ENCODE measurements at regions not wholly inside any gene's neighbourhood (a gene's known extent, or its start where the extent isn't known, plus 50 kb on each side); places are given as distances from the start of the nearest gene placed in this dataset.

DNA sequence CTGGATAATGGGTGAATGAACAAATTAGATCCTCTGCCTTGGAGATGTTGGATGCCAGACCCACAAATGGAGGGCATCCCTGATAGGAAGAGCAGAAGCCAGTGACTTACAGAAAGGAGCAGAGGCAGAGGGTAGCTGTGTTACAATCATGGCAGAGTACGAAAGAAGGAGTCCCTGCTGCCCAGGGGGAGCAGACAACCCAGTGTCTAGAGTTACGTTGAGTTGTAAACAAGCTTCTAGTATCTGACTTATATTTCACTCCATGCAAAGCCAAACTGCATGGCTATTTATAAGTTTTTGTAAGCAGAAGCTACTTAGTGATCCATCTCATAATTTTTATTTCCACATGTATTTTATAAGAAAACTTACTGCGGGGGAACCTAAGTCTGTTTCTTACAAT is 56.2 kb upstream of the A1CF start:
- POLR2A ChIA-PET = no interaction called here
- no peak overlapping the region for H3K4me2 ChIP-seq
- no peak for DNase-seq (ENCODE audit: low read depth in 1 of 2, low spot score in 1 of 2)
- H3K9me3 ChIP-seq = no peaks in the 10 kb centered on the region
- WGBS (ENCODE audit: missing lambda C conversion rate) = 9% methylated on average over 3 of the region's 3 CpGs
- H3K4me3 ChIP-seq = no peak overlapping the region
- CTCF ChIA-PET = interaction anchor here (0.5 kb wide), 1 partner anchor 1019 kb away, joined by 3 read pairs; no protein-coding TSS in a partner anchor
- H3K4me1 ChIP-seq = no peaks in the 10 kb centered on the region
- ATAC-seq = no peak
- FAIRE-seq = no peak
- no peak overlapping the region for H3K27ac ChIP-seq
- TF ChIP-seq HEYL (CRISPR knock-in tag; IDR thresholded peaks at IDR 0.05) (no peak), NPAS2 (CRISPR knock-in tag; IDR thresholded peaks at IDR 0.05; ENCODE audit: borderline replicate concordance) (no peak), CBX2 (IDR thresholded peaks at IDR 0.05; ENCODE audit: borderline replicate concordance, low read depth) (no peak)

DNA sequence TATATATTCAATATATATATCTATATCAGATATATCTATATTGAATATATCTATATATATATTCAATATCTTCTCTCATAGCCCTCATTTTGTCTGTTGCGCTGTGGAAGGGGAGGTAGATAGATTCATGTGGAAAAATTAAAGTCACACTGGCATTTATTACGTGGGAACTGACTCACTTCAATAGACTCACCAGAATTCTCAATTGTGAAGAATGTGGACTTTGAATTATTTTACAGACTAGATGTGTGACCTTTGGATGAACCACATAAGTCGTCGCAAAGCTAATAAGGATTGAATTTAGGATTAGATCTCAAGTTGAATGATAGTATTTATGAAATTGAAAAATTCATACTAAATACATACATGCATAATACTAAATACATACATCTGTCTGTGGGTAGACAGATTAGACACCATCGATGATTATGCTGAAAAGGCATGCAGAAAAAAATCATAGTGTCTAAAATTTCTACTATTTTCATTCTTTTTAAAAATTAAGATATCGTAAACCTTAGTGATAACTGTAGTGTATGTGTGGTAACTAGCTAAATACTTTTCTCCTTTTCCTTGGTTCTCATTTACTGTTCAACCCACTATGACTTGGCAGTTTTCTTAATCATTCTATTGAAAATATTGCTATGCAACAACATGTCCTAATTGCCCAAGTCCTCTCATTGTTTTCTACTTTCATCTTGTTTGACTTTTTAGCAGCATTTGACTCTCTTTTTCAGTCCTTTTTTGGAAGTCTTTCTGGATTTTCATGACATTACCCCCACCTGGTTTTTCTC is 61.8 kb upstream of the A1CF start:
- ChIA-PET POLR2A (no interaction called here), CTCF (no interaction called here)
- DNase-seq (ENCODE audit: low read depth in 1 of 2, low spot score in 1 of 2) = no peak
- WGBS (ENCODE audit: missing lambda C conversion rate) = 35% methylated on average over 6 of the region's 6 CpGs
- no peaks in the 10 kb centered on the region for H3K4me1 ChIP-seq
- no peak overlapping the region for H3K27ac ChIP-seq
- ATAC-seq = no peak
- TF ChIP-seq RAD21 (conservative IDR thresholded peaks at IDR 0.05 in 1 of 2, IDR thresholded peaks at IDR 0.05 in 1 of 2) = no peak
- no peak for TF ChIP-seq CHD2 (IDR thresholded peaks at IDR 0.05; ENCODE audit: low read length, partially characterized antibody)
- TF ChIP-seq CBX8 (IDR thresholded peaks at IDR 0.05) = no peak
- TF ChIP-seq HDAC2 (IDR thresholded peaks at IDR 0.05) = no peak
- TF ChIP-seq, protein P1, sequence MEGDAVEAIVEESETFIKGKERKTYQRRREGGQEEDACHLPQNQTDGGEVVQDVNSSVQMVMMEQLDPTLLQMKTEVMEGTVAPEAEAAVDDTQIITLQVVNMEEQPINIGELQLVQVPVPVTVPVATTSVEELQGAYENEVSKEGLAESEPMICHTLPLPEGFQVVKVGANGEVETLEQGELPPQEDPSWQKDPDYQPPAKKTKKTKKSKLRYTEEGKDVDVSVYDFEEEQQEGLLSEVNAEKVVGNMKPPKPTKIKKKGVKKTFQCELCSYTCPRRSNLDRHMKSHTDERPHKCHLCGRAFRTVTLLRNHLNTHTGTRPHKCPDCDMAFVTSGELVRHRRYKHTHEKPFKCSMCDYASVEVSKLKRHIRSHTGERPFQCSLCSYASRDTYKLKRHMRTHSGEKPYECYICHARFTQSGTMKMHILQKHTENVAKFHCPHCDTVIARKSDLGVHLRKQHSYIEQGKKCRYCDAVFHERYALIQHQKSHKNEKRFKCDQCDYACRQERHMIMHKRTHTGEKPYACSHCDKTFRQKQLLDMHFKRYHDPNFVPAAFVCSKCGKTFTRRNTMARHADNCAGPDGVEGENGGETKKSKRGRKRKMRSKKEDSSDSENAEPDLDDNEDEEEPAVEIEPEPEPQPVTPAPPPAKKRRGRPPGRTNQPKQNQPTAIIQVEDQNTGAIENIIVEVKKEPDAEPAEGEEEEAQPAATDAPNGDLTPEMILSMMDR (IDR thresholded peaks at IDR 0.05) = no peak
- TF ChIP-seq MAZ (IDR thresholded peaks at IDR 0.05; ENCODE audit: borderline replicate concordance, low read depth, low read length) = no peak
- no peak for TF ChIP-seq RNF2 (IDR thresholded peaks at IDR 0.05; ENCODE audit: borderline replicate concordance, low read depth)
- peak; percentile 23 for TF ChIP-seq MAFK (IDR thresholded peaks at IDR 0.05; ENCODE audit: partially characterized antibody)
- FAIRE-seq = no peak
- H3K4me3 ChIP-seq = no peak overlapping the region
- no peaks in the 10 kb centered on the region for H3K9me3 ChIP-seq
- no peak overlapping the region for H3K4me2 ChIP-seq

DNA sequence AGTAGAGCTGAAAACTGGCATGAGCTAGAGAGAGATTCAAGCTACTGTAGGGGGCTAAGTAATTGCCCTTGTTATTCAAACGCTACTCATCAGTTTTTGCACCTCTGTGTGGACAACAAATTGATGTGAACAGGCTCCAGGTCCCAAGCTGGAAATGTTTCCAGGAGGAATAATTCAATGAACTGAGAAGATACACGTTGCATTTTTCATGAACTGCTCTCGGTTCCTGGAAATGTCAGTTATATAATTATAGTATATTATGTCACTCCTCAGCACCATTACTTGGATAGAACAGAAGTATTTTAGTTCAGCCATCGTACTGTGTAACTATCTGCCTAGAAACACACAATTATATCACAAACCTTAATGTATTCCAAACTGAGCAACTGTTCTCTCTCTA is 65.9 kb upstream of the A1CF start:
- DNase-seq (ENCODE audit: low read depth in 1 of 2, low spot score in 1 of 2) (no peak), ATAC-seq (no peak)
- CTCF ChIA-PET = interaction anchor here (1.5 kb wide), 2 partner anchors 11 to 15 kb away, joined by 4 read pairs; no protein-coding TSS in a partner anchor

DNA sequence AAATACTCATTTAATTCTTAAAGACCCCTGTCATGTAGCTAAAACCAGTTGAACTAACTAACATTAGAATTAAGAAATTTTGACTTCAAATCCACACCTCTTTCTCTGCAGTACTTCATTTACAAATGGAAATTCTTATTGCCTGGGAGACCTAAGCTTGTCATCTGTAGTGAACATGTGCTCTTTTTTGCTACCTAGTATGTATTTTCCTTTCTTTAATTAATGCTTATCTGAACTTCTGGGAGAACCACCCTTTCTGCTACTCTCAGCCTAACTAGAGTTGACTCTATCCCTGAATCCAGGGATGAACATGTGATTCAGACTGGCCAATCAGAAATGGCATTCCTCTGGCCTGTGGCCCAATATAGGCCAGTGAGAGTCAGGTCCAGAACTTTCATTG is 75.9 kb upstream of the A1CF start:
- no peak for FAIRE-seq
- TF ChIP-seq NFE2L2 (conservative IDR thresholded peaks at IDR 0.05; ENCODE audit: low read length) (no peak), GATA3 (IDR thresholded peaks at IDR 0.05; ENCODE audit: borderline replicate concordance) (no peak), POLR2AphosphoS2 (conservative IDR thresholded peaks at IDR 0.05; ENCODE audit: low read length) (no peak), RARB (CRISPR knock-in tag; IDR thresholded peaks at IDR 0.05) (no peak), RFX5 (IDR thresholded peaks at IDR 0.05) (no peak), HDAC2 (IDR thresholded peaks at IDR 0.05) (no peak), PHF8 (IDR thresholded peaks at IDR 0.05; ENCODE audit: borderline replicate concordance, low read depth) (no peak), HOXB13 (CRISPR knock-in tag; IDR thresholded peaks at IDR 0.05; ENCODE audit: low read depth) (no peak), ZSCAN20 (CRISPR knock-in tag; IDR thresholded peaks at IDR 0.05) (no peak), HEYL (CRISPR knock-in tag; IDR thresholded peaks at IDR 0.05) (no peak), CBX2 (IDR thresholded peaks at IDR 0.05; ENCODE audit: borderline replicate concordance, low read depth) (no peak)
- TF ChIP-seq, protein P2, sequence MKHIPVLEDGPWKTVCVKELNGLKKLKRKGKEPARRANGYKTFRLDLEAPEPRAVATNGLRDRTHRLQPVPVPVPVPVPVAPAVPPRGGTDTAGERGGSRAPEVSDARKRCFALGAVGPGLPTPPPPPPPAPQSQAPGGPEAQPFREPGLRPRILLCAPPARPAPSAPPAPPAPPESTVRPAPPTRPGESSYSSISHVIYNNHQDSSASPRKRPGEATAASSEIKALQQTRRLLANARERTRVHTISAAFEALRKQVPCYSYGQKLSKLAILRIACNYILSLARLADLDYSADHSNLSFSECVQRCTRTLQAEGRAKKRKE (CRISPR knock-in tag; IDR thresholded peaks at IDR 0.05; ENCODE audit: low read depth) = no peak
- TF ChIP-seq, protein P1 (IDR thresholded peaks at IDR 0.05) = no peak
- POLR2A ChIA-PET = no interaction called here
- no peak for DNase-seq (ENCODE audit: low read depth in 1 of 2, low spot score in 1 of 2)
- H3K4me2 ChIP-seq = no peak overlapping the region
- no peak overlapping the region for H3K27ac ChIP-seq
- H3K4me1 ChIP-seq = no peaks in the 10 kb centered on the region
- no peaks in the 10 kb centered on the region for H3K9me3 ChIP-seq
- no peak overlapping the region for H3K4me3 ChIP-seq
- CTCF ChIA-PET = interaction anchor here (1.8 kb wide), 1 partner anchor 10 kb away, joined by 4 read pairs; no protein-coding TSS in a partner anchor
- ATAC-seq = no peak; a peak in 1 of 6 replicates

More for the DNA sequence above, 65.9 kb upstream of the A1CF start:
- no peak for FAIRE-seq
- Histone ChIP-seq H3K4me3 (no peak overlapping the region), H3K27ac (no peak overlapping the region), H3K4me1 (no peaks in the 10 kb centered on the region), H3K4me2 (no peak overlapping the region), H3K9me3 (no peaks in the 10 kb centered on the region)
- no peak for TF ChIP-seq CHD2 (IDR thresholded peaks at IDR 0.05; ENCODE audit: low read length, partially characterized antibody)
- no peak for TF ChIP-seq HDAC2 (IDR thresholded peaks at IDR 0.05)
- TF ChIP-seq, protein P3, sequence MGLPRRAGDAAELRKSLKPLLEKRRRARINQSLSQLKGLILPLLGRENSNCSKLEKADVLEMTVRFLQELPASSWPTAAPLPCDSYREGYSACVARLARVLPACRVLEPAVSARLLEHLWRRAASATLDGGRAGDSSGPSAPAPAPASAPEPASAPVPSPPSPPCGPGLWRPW (IDR thresholded peaks at IDR 0.05) = no peak
- POLR2A ChIA-PET = no interaction called here
- under 1% methylated on average over 4 of the region's 4 CpGs for WGBS (ENCODE audit: missing lambda C conversion rate)

Data from A549 (cell line).